Kidney epithelial cell (primary cell): ENCODE measurements at regions not wholly inside any gene's neighbourhood (a gene's known extent, or its start where the extent isn't known, plus 50 kb on each side); places are given as distances from the start of the nearest gene placed in this dataset.

Experiments
- DNase-seq: peaks from one replicate; pipeline ENCODE4 v3.0.0-alpha.2; 2010; ENCODE audit warnings: low read depth
- H3K27me3 ChIP-seq: 2 replicates; pipeline ENCODE4 v1.6.0; 2011; ENCODE audit warnings: low read length; ENCODE audit not compliant: control insufficient read depth, insufficient read depth
- H3K36me3 ChIP-seq: 2 replicates; pipeline ENCODE4 v1.5.1; 2011; ENCODE audit warnings: low read length; ENCODE audit not compliant: control insufficient read depth, insufficient read depth
- H3K4me3 ChIP-seq: 2 replicates; pipeline ENCODE4 v1.5.1; 2011; ENCODE audit warnings: low read depth, mild to moderate bottlenecking, control low read depth, low read length
- TF ChIP-seq, protein P1 (sequence below): IDR thresholded peaks from 2 replicates; pipeline ENCODE4 v1.5.1; 2011; ENCODE audit warnings: mild to moderate bottlenecking, moderate library complexity, low read length, control low read depth, inconsistent platforms; ENCODE audit not compliant: insufficient read depth, poor library complexity, severe bottlenecking

DNA sequence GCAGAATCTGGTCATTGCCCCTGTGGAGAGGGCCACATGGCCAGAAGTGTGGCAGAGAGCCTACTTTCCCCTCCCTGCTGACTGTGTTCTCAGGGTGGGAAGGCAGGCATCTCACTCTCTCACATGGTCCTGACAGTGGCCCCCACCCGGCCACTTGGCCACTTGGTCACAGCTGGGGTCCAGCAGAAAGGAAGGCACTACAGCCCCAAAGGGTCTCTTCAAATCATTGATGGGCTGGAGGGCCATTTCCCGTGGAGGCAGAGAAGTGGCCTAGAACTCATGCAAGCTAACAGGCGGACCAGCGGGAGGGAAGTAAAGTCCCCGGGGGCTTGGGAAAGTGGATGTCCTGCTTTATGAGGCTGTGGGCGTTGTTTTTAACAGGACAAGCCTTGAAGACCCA is 125.3 kb downstream of the EMX2 start:
- Histone ChIP-seq H3K27me3 (no peaks in the 10 kb centered on the region), H3K4me3 (no peak overlapping the region), H3K36me3 (no peaks in the 10 kb centered on the region)
- TF ChIP-seq, protein P1, sequence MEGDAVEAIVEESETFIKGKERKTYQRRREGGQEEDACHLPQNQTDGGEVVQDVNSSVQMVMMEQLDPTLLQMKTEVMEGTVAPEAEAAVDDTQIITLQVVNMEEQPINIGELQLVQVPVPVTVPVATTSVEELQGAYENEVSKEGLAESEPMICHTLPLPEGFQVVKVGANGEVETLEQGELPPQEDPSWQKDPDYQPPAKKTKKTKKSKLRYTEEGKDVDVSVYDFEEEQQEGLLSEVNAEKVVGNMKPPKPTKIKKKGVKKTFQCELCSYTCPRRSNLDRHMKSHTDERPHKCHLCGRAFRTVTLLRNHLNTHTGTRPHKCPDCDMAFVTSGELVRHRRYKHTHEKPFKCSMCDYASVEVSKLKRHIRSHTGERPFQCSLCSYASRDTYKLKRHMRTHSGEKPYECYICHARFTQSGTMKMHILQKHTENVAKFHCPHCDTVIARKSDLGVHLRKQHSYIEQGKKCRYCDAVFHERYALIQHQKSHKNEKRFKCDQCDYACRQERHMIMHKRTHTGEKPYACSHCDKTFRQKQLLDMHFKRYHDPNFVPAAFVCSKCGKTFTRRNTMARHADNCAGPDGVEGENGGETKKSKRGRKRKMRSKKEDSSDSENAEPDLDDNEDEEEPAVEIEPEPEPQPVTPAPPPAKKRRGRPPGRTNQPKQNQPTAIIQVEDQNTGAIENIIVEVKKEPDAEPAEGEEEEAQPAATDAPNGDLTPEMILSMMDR, result no peak
- no peak for DNase-seq

- DNase-seq, result no peak
These were observed 125.9 kb downstream of the EMX2 start for GRCh38 chr10:117668327-117669008.

DNA sequence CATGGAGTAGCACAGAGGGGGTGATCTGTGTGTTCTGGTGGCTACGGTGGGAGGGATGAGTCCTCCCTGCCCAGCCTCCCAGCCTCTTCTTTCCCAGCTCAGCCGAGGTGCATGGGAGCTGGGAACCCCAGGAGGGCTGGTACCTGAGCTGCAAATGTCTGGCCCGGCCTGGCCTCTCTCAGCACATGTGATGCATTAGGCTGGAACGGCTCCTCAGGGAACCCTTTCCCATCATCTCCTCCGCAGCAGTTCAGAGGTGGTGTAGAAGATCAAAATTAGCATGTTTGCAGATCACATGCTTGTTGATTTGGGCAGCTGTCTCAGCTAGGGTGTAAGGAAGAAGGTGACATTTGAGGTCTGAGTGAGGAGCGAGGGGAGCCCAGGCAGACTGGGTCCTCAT is 126.6 kb downstream of the EMX2 start:
- H3K27me3 ChIP-seq, result no peaks in the 10 kb centered on the region
- H3K4me3 ChIP-seq, result no peak overlapping the region
- TF ChIP-seq, protein P1, result no peak
- H3K36me3 ChIP-seq, result no peaks in the 10 kb centered on the region
- no peak for DNase-seq

More at GRCh38 chr10:117668327-117669008, 125.9 kb downstream of the EMX2 start:
- H3K36me3 ChIP-seq, result no peaks in the 10 kb centered on the region
- no peak overlapping the region for H3K4me3 ChIP-seq
- TF ChIP-seq, protein P1, result no peak
- H3K27me3 ChIP-seq, result no peaks in the 10 kb centered on the region

- no peak for DNase-seq
- TF ChIP-seq, protein P1, result no peak
- Histone ChIP-seq H3K27me3 (no peaks in the 10 kb centered on the region), H3K4me3 (no peak overlapping the region), H3K36me3 (no peaks in the 10 kb centered on the region)
These were observed 127.8 kb downstream of the EMX2 start for GRCh38 chr10:117670116-117670904.

DNA sequence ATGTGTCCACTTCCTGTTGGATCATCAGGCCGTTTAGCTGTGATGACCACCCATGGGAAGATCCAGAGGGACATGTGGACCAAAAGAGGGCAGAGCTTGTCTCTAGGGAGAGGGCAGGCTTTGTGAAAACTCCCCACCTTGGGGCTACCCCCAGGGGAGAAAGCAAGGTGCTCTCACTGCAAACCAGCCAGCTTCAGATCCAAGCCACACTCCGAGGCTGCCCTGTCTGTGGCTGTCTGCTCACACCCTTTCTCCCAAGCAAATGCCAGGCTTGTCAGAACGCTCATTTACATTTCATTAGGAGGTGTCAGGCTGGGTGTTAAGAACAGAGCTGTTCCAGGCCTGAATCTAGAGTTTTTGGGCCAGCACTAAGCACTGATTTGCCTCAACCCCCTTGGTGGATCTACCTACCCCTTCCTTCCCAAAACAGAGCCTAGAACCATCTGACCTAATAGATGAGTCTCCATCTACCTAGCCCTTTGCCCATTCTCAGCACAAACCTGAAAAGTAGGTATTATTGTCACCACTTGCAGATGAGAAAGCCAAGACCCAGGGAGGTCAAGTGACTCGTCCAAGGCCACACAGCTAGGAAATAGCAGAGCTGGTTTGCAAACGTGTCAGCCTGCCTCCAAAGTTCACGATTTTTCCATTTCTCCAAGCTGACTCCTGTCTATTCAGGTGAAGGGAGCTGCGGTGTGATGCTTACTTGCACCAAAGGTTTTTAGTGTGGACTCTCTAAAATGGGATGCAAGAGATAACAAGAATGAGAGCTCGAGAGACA is 130.9 kb downstream of the EMX2 start:
- DNase-seq, result no peak
- Histone ChIP-seq H3K36me3 (no peaks in the 10 kb centered on the region), H3K4me3 (no peak overlapping the region), H3K27me3 (no peaks in the 10 kb centered on the region)
- TF ChIP-seq, protein P1, result no peak
